Astrocyte (in vitro differentiated cells and primary cell): ENCODE measurements at regions not wholly inside any gene's neighbourhood (a gene's known extent, or its start where the extent isn't known, plus 50 kb on each side); places are given as distances from the start of the nearest gene placed in this dataset.

Experiments
- DNase-seq: peaks from one replicate; pipeline ENCODE4 v3.0.0-alpha.2; 2010; ENCODE audit warnings: low read depth
- FAIRE-seq: peaks from 2 replicates; lab custom pipeline; 2011; peaks lifted over from hg19 to GRCh38; lab: Jason Lieb, UNC
- H2AFZ ChIP-seq: 2 replicates; pipeline ENCODE4 v1.6.0; 2012; ENCODE audit warnings: low read depth, low read length, inconsistent platforms
- H3K27ac ChIP-seq: 2 replicates; pipeline ENCODE4 v1.5.1; 2011; ENCODE audit warnings: low read depth, low read length, inconsistent platforms
- H3K27me3 ChIP-seq: 2 replicates; pipeline ENCODE4 v1.6.0; 2011; ENCODE audit warnings: low read length, inconsistent platforms; ENCODE audit not compliant: insufficient read depth
- H3K36me3 ChIP-seq: 2 replicates; pipeline ENCODE4 v1.5.1; 2011; ENCODE audit warnings: low read length, inconsistent platforms; ENCODE audit not compliant: insufficient read depth
- H3K4me1 ChIP-seq: 2 replicates; pipeline ENCODE4 v1.5.1; 2011; ENCODE audit warnings: low read length, inconsistent platforms; ENCODE audit not compliant: insufficient read depth
- H3K4me2 ChIP-seq: 2 replicates; pipeline ENCODE4 v1.6.0; 2012; ENCODE audit warnings: low read length, inconsistent platforms
- H3K4me3 ChIP-seq: 2 replicates; pipeline ENCODE4 v1.5.1; 2011; ENCODE audit warnings: low read depth, mild to moderate bottlenecking, low read length, inconsistent platforms; ENCODE audit not compliant: insufficient read depth
- H3K79me2 ChIP-seq: 2 replicates; pipeline ENCODE4 v1.6.0; 2012; ENCODE audit warnings: mild to moderate bottlenecking, low read length, inconsistent platforms; ENCODE audit not compliant: insufficient read depth
- H3K9ac ChIP-seq: 2 replicates; pipeline ENCODE4 v1.6.0; 2012; ENCODE audit warnings: mild to moderate bottlenecking, low read length, inconsistent platforms
- H3K9me3 ChIP-seq: 2 replicates; pipeline ENCODE4 v1.5.1; 2012; ENCODE audit warnings: low read depth, mild to moderate bottlenecking, low read length, inconsistent platforms; ENCODE audit not compliant: insufficient read depth
- H4K20me1 ChIP-seq: 2 replicates; pipeline ENCODE4 v1.6.0; 2012; ENCODE audit warnings: low read length, inconsistent platforms; ENCODE audit not compliant: insufficient read depth
- H3K27ac Mint-ChIP-seq: one replicate; pipeline ENCODE4 v1.8.0; 2021; ENCODE audit warnings: mild to moderate bottlenecking, mixed read lengths; ENCODE audit not compliant: unreplicated experiment
- H3K27me3 Mint-ChIP-seq: one replicate; pipeline ENCODE4 v1.8.0; 2021; ENCODE audit warnings: low read depth, mixed read lengths; ENCODE audit not compliant: unreplicated experiment
- H3K36me3 Mint-ChIP-seq: one replicate; pipeline ENCODE4 v1.8.0; 2021; ENCODE audit warnings: low read depth, mixed read lengths; ENCODE audit not compliant: unreplicated experiment
- H3K4me1 Mint-ChIP-seq: one replicate; pipeline ENCODE4 v1.8.0; 2021; ENCODE audit warnings: low read depth, mixed read lengths; ENCODE audit not compliant: unreplicated experiment
- H3K4me3 Mint-ChIP-seq: one replicate; pipeline ENCODE4 v1.8.0; 2021; ENCODE audit warnings: mild to moderate bottlenecking, moderate library complexity, mixed read lengths; ENCODE audit not compliant: unreplicated experiment
- H3K9me3 Mint-ChIP-seq: one replicate; pipeline ENCODE4 v1.8.0; 2021; ENCODE audit warnings: mild to moderate bottlenecking, mixed read lengths; ENCODE audit not compliant: unreplicated experiment
- CTCF ChIP-seq: IDR thresholded peaks from 2 replicates; pipeline ENCODE4 v1.5.1; 2011; ENCODE audit warnings: low read depth, mild to moderate bottlenecking, inconsistent platforms, low read length, moderate library complexity; ENCODE audit not compliant: insufficient read depth
- EZH2 ChIP-seq: IDR thresholded peaks from 2 replicates; pipeline ENCODE4 v1.6.1; 2012; ENCODE audit warnings: mild to moderate bottlenecking, low read length, inconsistent platforms; ENCODE audit not compliant: insufficient read depth

- Histone ChIP-seq H2AFZ (peak overlapping the region; percentile 76), H3K79me2 (no peaks in the 10 kb centered on the region), H3K9ac (no peak overlapping the region), H3K9me3 (no peaks in the 10 kb centered on the region), H4K20me1 (no peaks in the 10 kb centered on the region), H3K27me3 (no peaks in the 10 kb centered on the region), H3K4me2 (peak overlapping the region; percentile 80), H3K4me1 (no peaks in the 10 kb centered on the region), H3K27ac (no peak overlapping the region), H3K36me3 (no peaks in the 10 kb centered on the region), H3K4me3 (peak overlapping the region; percentile 25)
- DNase-seq (peak; percentile 60), FAIRE-seq (peak; percentile 70)
- TF ChIP-seq EZH2 = no peak
- peak; percentile 77 for TF ChIP-seq CTCF
- H3K27me3 Mint-ChIP-seq = no peaks in the 10 kb centered on the region
- H3K27ac Mint-ChIP-seq = no peak overlapping the region
- no peaks in the 10 kb centered on the region for H3K36me3 Mint-ChIP-seq
- no peaks in the 10 kb centered on the region for H3K4me1 Mint-ChIP-seq
- H3K9me3 Mint-ChIP-seq = no peaks in the 10 kb centered on the region
- H3K4me3 Mint-ChIP-seq = no peak overlapping the region
These were observed 61.4 kb upstream of the GPR158 start for GRCh38 chr10:25113191-25114035.

- H3K27ac Mint-ChIP-seq = no peak overlapping the region
- TF ChIP-seq CTCF (no peak), EZH2 (no peak)
- H3K27me3 Mint-ChIP-seq = no peaks in the 10 kb centered on the region
- no peaks in the 10 kb centered on the region for H4K20me1 ChIP-seq
- no peak for DNase-seq
- H3K27me3 ChIP-seq = no peaks in the 10 kb centered on the region
- H3K9me3 Mint-ChIP-seq = no peaks in the 10 kb centered on the region
- H3K4me1 Mint-ChIP-seq = no peaks in the 10 kb centered on the region
- no peak overlapping the region for H3K4me3 Mint-ChIP-seq
- no peaks in the 10 kb centered on the region for H3K4me1 ChIP-seq
- no peak overlapping the region for H3K4me3 ChIP-seq
- FAIRE-seq = no peak
- H3K4me2 ChIP-seq = no peak overlapping the region
- no peaks in the 10 kb centered on the region for H3K36me3 Mint-ChIP-seq
- H3K9ac ChIP-seq = no peak overlapping the region
- no peaks in the 10 kb centered on the region for H3K79me2 ChIP-seq
- H3K27ac ChIP-seq = no peak overlapping the region
- no peaks in the 10 kb centered on the region for H3K9me3 ChIP-seq
- no peak overlapping the region for H2AFZ ChIP-seq
- no peaks in the 10 kb centered on the region for H3K36me3 ChIP-seq
These were observed 60.8 kb upstream of the GPR158 start for GRCh38 chr10:25114036-25114411.

- no peak for TF ChIP-seq CTCF
- TF ChIP-seq EZH2 = no peak
- Histone ChIP-seq H3K36me3 (no peaks in the 10 kb centered on the region), H3K27me3 (no peaks in the 10 kb centered on the region), H3K9me3 (no peaks in the 10 kb centered on the region), H2AFZ (no peak overlapping the region), H3K79me2 (no peaks in the 10 kb centered on the region), H3K4me3 (no peak overlapping the region), H3K4me1 (no peaks in the 10 kb centered on the region), H4K20me1 (no peaks in the 10 kb centered on the region), H3K4me2 (no peak overlapping the region), H3K27ac (no peak overlapping the region), H3K9ac (no peak overlapping the region)
- H3K4me1 Mint-ChIP-seq = no peaks in the 10 kb centered on the region
- peak; percentile 33 for DNase-seq
- FAIRE-seq = no peak
- H3K4me3 Mint-ChIP-seq = no peak overlapping the region
- H3K9me3 Mint-ChIP-seq = no peaks in the 10 kb centered on the region
- H3K27me3 Mint-ChIP-seq = no peaks in the 10 kb centered on the region
- no peaks in the 10 kb centered on the region for H3K36me3 Mint-ChIP-seq
- H3K27ac Mint-ChIP-seq = no peak overlapping the region
These were observed 57.0 kb upstream of the GPR158 start for GRCh38 chr10:25117757-25118156.
